RWPE1 (cell line): ENCODE measurements at regions not wholly inside any gene's neighbourhood (a gene's known extent, or its start where the extent isn't known, plus 50 kb on each side); places are given as distances from the start of the nearest gene placed in this dataset.

Experiments
- CTCF ChIA-PET: fragments of 350-600 bp; sonication (Branson Sonifier 250); formaldehyde crosslinking; extraction: SDS; loops from one replicate; lab custom pipeline; 2021; lab: Yijun Ruan, JAX
- POLR2A ChIA-PET: fragments of 400-600 bp; formaldehyde crosslinking; extraction: SDS; loops from one replicate; lab custom pipeline; 2020; ENCODE audit warnings: antibody characterized with exemption; ENCODE audit not compliant: low non-redundant PET; lab: Yijun Ruan, JAX
- DNase-seq: peaks from one replicate; pipeline ENCODE4 v3.0.0; 2012; ENCODE audit warnings: low spot score
- H3K27ac ChIP-seq: fragments of 450-650 bp; 2 replicates; pipeline ENCODE4 v1.5.1; 2017
- CTCF ChIP-seq: fragments of 450-650 bp; conservative IDR thresholded peaks from 2 replicates; pipeline ENCODE4 v1.5.1; 2017; ENCODE audit warnings: low read depth, mild to moderate bottlenecking

- no peak for TF ChIP-seq CTCF
- ChIA-PET CTCF (interaction anchor here (0.6 kb wide), 1 partner anchor 105 kb away, joined by 3 read pairs; no protein-coding TSS in a partner anchor), POLR2A (no interaction called here)
- H3K27ac ChIP-seq: peak overlapping the region; percentile 45; the same call in 1 of the 2 replicates
- no peak for DNase-seq
Measured at GRCh38 chr14:54251356-54251755, 145.5 kb upstream of the CDKN3 start.

- no peak for TF ChIP-seq CTCF
- ChIA-PET POLR2A (no interaction called here), CTCF (interaction anchor here (0.6 to 1.4 kb wide), 6 partner anchors 59 to 157 kb away, joined by 3 to 5 read pairs (median 3); no protein-coding TSS in a partner anchor)
- DNase-seq: peak; percentile 82
- H3K27ac ChIP-seq: peak overlapping the region; percentile 67; the same call in 1 of the 2 replicates
Measured at GRCh38 chr14:54252072-54252730, 144.6 kb upstream of the CDKN3 start.

- peak; percentile 74 for DNase-seq
- peak overlapping the region; percentile 74 for H3K27ac ChIP-seq
- POLR2A ChIA-PET: no interaction called here
- no peak for TF ChIP-seq CTCF
- CTCF ChIA-PET: interaction anchor here (1.4 kb wide), 1 partner anchor 76 kb away, joined by 5 read pairs; no protein-coding TSS in a partner anchor
Measured at GRCh38 chr14:54253195-54253947, 143.4 kb upstream of the CDKN3 start.

GRCh38 chr14:54256156-54256555 is 140.7 kb upstream of the CDKN3 start:
- no peak for DNase-seq
- ChIA-PET CTCF (no interaction called here), POLR2A (no interaction called here)
- TF ChIP-seq CTCF: no peak
- no peak overlapping the region for H3K27ac ChIP-seq

GRCh38 chr14:54257424-54257823 is 139.4 kb upstream of the CDKN3 start:
- ChIA-PET POLR2A (no interaction called here), CTCF (no interaction called here)
- TF ChIP-seq CTCF: no peak
- no peak for DNase-seq
- no peak overlapping the region for H3K27ac ChIP-seq

GRCh38 chr14:54258382-54258781 is 138.4 kb upstream of the CDKN3 start:
- TF ChIP-seq CTCF: no peak
- CTCF ChIA-PET: interaction anchor here (0.6 kb wide), 2 partner anchors 18 to 53 kb away, joined by 3 to 4 read pairs; no protein-coding TSS in a partner anchor
- DNase-seq: no peak
- no peak overlapping the region for H3K27ac ChIP-seq
- POLR2A ChIA-PET: no interaction called here
